Fibroblast of lung (primary cell): ENCODE measurements at regions not wholly inside any gene's neighbourhood (a gene's known extent, or its start where the extent isn't known, plus 50 kb on each side); places are given as distances from the start of the nearest gene placed in this dataset.

Experiments used
- EZH2 ChIP-seq: IDR thresholded peaks from 2 replicates; pipeline ENCODE4 v1.5.1; 2012; ENCODE audit warnings: low read length, control low read depth, mild to moderate bottlenecking; ENCODE audit errors: missing control alignments
- TF ChIP-seq, protein P1 (sequence below), 2 donors: IDR thresholded peaks in 1 of 2; conservative IDR thresholded peaks in 1 of 2; 1 replicate in 1 of 2; 2 replicates in 1 of 2; pipeline ENCODE4 v1.5.1; 2011 to 2012; ENCODE audit warnings: low read length in 2 of 2, control low read depth in 1 of 2, inconsistent platforms in 1 of 2, low read depth in 1 of 2, mild to moderate bottlenecking in 1 of 2

DNA sequence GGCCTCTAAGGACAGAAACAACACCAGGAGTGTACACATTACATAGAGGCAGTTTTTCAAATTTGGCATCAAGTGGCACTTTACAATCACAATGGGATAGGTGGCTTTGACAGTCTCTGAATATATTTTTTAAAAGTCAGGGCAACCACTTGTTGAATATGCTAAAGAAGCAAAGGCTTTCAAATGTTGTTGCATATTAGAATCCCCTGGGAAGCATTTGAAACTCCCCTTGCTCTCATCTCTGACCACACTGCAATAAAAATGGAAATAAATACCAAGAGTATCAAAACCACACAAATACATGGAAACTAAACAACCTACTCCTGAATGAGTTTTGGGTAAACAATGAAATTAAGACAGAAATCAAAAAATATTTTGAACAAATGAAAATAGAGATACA, 106.5 kb upstream of the RAB11FIP2 start:
- TF ChIP-seq, protein P1, sequence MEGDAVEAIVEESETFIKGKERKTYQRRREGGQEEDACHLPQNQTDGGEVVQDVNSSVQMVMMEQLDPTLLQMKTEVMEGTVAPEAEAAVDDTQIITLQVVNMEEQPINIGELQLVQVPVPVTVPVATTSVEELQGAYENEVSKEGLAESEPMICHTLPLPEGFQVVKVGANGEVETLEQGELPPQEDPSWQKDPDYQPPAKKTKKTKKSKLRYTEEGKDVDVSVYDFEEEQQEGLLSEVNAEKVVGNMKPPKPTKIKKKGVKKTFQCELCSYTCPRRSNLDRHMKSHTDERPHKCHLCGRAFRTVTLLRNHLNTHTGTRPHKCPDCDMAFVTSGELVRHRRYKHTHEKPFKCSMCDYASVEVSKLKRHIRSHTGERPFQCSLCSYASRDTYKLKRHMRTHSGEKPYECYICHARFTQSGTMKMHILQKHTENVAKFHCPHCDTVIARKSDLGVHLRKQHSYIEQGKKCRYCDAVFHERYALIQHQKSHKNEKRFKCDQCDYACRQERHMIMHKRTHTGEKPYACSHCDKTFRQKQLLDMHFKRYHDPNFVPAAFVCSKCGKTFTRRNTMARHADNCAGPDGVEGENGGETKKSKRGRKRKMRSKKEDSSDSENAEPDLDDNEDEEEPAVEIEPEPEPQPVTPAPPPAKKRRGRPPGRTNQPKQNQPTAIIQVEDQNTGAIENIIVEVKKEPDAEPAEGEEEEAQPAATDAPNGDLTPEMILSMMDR (conservative IDR thresholded peaks at IDR 0.05 in 1 of 2, IDR thresholded peaks at IDR 0.05 in 1 of 2; ENCODE audit: low read depth in 1 of 2, low read length in 2 of 2): no peak
- no peak for TF ChIP-seq EZH2
